ENCODE measurements at regions not wholly inside any gene's neighbourhood (a gene's known extent, or its start where the extent isn't known, plus 50 kb on each side); places are given as distances from the start of the nearest gene placed in this dataset.

DNA sequence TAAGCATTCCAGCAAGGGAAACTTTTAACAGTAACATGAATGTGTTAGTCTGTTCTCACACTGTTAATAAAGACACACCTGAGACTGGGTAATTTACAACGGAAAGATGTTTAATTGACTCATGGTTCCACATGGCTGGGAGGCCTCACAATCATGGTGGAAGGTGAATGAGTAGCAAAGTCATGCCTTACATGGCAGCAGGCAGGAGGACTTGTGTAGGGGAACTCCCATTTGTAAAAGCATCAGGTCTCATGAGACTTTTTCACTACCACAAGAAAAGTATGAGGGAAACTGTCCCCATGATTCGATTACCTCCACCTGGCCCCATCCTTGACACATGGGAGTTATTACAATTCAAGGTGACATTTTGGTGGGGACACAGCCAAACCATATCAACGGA, 168.3 kb downstream of the PAH start:
- H2AK5ac ChIP-seq (ENCODE audit: low read depth, low read length): no peak overlapping the region
- no peak overlapping the region for H4K8ac ChIP-seq (ENCODE audit: extremely low read depth, insufficient read depth, low read length)
- no peak overlapping the region for H2BK12ac ChIP-seq (ENCODE audit: low read depth, low read length)
- H2BK5ac ChIP-seq (ENCODE audit: low read depth, low read length): no peak overlapping the region
- H2BK15ac ChIP-seq (ENCODE audit: low read length): no peak overlapping the region
- no peak overlapping the region for H2BK120ac ChIP-seq (replicated peaks; ENCODE audit: low read depth, low read length)
- H4K20me1 ChIP-seq (replicated peaks in 1 of 2; ENCODE audit: control insufficient read depth in 1 of 2, insufficient read depth in 2 of 2, low read length in 2 of 2): no peaks in the 10 kb centered on the region
- no peak overlapping the region for H3K56ac ChIP-seq (replicated peaks; ENCODE audit: insufficient read length, low read depth, low read length)
- no peak overlapping the region for H3K9ac ChIP-seq (replicated peaks in 1 of 4; ENCODE audit: extremely low read depth in 1 of 4, low read depth in 3 of 4, low read length in 3 of 4)
- WGBS, 2 experiments (ENCODE audit: extremely low coverage in 1 of 2, insufficient coverage in 1 of 2, insufficient read length in 1 of 2, insufficient replicate concordance in 2 of 2, low coverage in 1 of 2, low lambda C conversion rate in 2 of 2, missing lambda C conversion rate in 1 of 2): 92% methylated on average over 3 of the region's 3 CpGs; no CpG with 5 or more reads in 1 of the 2 experiments
- no peak overlapping the region for H3K14ac ChIP-seq (ENCODE audit: insufficient read length)
- no peaks in the 10 kb centered on the region for H3K9me3 ChIP-seq (ENCODE audit: insufficient read depth in 2 of 2, low read depth in 1 of 2, low read length in 1 of 2)
- no peak overlapping the region for H3K27ac ChIP-seq (ENCODE audit: low read depth, low read length)
- H3K79me2 ChIP-seq (ENCODE audit: control insufficient read depth in 1 of 2, insufficient read depth in 2 of 2, low read length in 2 of 2): no peaks in the 10 kb centered on the region
- H3K4me3 ChIP-seq (ENCODE audit: extremely low read depth in 1 of 4, insufficient read depth in 2 of 4, low read depth in 3 of 4, low read length in 4 of 4): no peak overlapping the region
- H3K36me3 ChIP-seq (ENCODE audit: control insufficient read depth in 2 of 4, insufficient read depth in 4 of 4, low read length in 3 of 4): no peaks in the 10 kb centered on the region
- H3K79me1 ChIP-seq (ENCODE audit: low read depth, low read length): no peaks in the 10 kb centered on the region
- H3K23ac ChIP-seq (ENCODE audit: insufficient read length): no peak overlapping the region
- FAIRE-seq (no peak), DNase-seq (ENCODE audit: low read depth in 1 of 2, low spot score in 2 of 2) (no peak)
- no peaks in the 10 kb centered on the region for H3K4me1 ChIP-seq (replicated peaks in 1 of 4; ENCODE audit: control insufficient read depth in 3 of 4, insufficient read depth in 4 of 4, low read length in 3 of 4)
- H3K4me2 ChIP-seq (ENCODE audit: insufficient read depth in 1 of 2, low read depth in 2 of 2, low read length in 2 of 2): no peak overlapping the region
- no peak overlapping the region for H2BK20ac ChIP-seq (ENCODE audit: low read length)
- CTCF ChIA-PET (ENCODE audit: partially characterized antibody): interaction anchor here (0.7 to 2.1 kb wide), 3 partner anchors 8 to 227 kb away, joined by 3 to 10 read pairs (median 3); no protein-coding TSS in a partner anchor
- no peak overlapping the region for H3K18ac ChIP-seq (ENCODE audit: extremely low read depth, low read length)
- H3K27me3 ChIP-seq (replicated peaks in 1 of 4; ENCODE audit: control insufficient read depth in 3 of 4, extremely low read depth in 1 of 4, insufficient read depth in 3 of 4, low read length in 3 of 4): no peaks in the 10 kb centered on the region
- H3K23me2 ChIP-seq (ENCODE audit: low read depth, low read length): no peaks in the 10 kb centered on the region
- H4K5ac ChIP-seq (ENCODE audit: insufficient read length, low read depth, low read length): no peak overlapping the region
- H2AFZ ChIP-seq (ENCODE audit: low read length): no peak overlapping the region
- H3K4ac ChIP-seq (replicated peaks; ENCODE audit: insufficient read length, low read depth, low read length): no peak overlapping the region
- POLR2A ChIA-PET (ENCODE audit: partially characterized antibody): no interaction called here
- H4K91ac ChIP-seq (replicated peaks; ENCODE audit: insufficient read length, low read length): no peak overlapping the region
- no peak for TF ChIP-seq EZH2 (IDR thresholded peaks at IDR 0.05; ENCODE audit: low read depth, low read length, severe bottlenecking)
- TF ChIP-seq, protein P1, sequence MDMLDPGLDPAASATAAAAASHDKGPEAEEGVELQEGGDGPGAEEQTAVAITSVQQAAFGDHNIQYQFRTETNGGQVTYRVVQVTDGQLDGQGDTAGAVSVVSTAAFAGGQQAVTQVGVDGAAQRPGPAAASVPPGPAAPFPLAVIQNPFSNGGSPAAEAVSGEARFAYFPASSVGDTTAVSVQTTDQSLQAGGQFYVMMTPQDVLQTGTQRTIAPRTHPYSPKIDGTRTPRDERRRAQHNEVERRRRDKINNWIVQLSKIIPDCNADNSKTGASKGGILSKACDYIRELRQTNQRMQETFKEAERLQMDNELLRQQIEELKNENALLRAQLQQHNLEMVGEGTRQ (IDR thresholded peaks at IDR 0.05; ENCODE audit: low read length): no peak
- TF ChIP-seq, protein P2, sequence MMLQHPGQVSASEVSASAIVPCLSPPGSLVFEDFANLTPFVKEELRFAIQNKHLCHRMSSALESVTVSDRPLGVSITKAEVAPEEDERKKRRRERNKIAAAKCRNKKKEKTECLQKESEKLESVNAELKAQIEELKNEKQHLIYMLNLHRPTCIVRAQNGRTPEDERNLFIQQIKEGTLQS (IDR thresholded peaks at IDR 0.05; ENCODE audit: insufficient read depth, low read depth, low read length): no peak
- no peak for TF ChIP-seq FOSL1 (IDR thresholded peaks at IDR 0.05; ENCODE audit: insufficient read depth, low read depth, low read length)
- no peak for TF ChIP-seq CREB1 (IDR thresholded peaks at IDR 0.05)
- no peak for TF ChIP-seq CTBP2 (IDR thresholded peaks at IDR 0.05; ENCODE audit: borderline replicate concordance, insufficient read depth, insufficient read length, low read length)
- no peak for TF ChIP-seq SAP30 (IDR thresholded peaks at IDR 0.05; ENCODE audit: insufficient read depth, insufficient replicate concordance, low read length)
- TF ChIP-seq POLR2AphosphoS5 (IDR thresholded peaks at IDR 0.05; ENCODE audit: low read depth, low read length): no peak
- no peak for TF ChIP-seq EGR1 (IDR thresholded peaks at IDR 0.05; ENCODE audit: borderline replicate concordance, low read depth, low read length)
- no peak for TF ChIP-seq BRCA1 (IDR thresholded peaks at IDR 0.05; ENCODE audit: low read depth, low read length)
- TF ChIP-seq SP4 (IDR thresholded peaks at IDR 0.05; ENCODE audit: low read length): no peak
- no peak for TF ChIP-seq ZNF274 (IDR thresholded peaks at IDR 0.05; ENCODE audit: borderline replicate concordance, extremely low read depth, low read length)
- no peak for TF ChIP-seq RAD21 (IDR thresholded peaks at IDR 0.05 in 1 of 2, conservative IDR thresholded peaks at IDR 0.05 in 1 of 2; ENCODE audit: low read depth in 2 of 2, low read length in 2 of 2)

Data from H1 (cell line).